HG03139 (cell line): ENCODE measurements at regions not wholly inside any gene's neighbourhood (a gene's known extent, or its start where the extent isn't known, plus 50 kb on each side); places are given as distances from the start of the nearest gene placed in this dataset.
A peak's percentile ranks its signal among the peaks of the same experiment; 100 is the strongest.
"Not testable (repeated sequence)": the region's sequence is repeated elsewhere in the genome, so short reads cannot be mapped to it uniquely, and the experiment has no call there.

ENCODE experiments used
- ATAC-seq: cut with Tn5 transposase; IDR thresholded peaks from one replicate; pipeline ENCODE4 v1.9.1; 2021; ENCODE audit not compliant: unreplicated experiment

DNA sequence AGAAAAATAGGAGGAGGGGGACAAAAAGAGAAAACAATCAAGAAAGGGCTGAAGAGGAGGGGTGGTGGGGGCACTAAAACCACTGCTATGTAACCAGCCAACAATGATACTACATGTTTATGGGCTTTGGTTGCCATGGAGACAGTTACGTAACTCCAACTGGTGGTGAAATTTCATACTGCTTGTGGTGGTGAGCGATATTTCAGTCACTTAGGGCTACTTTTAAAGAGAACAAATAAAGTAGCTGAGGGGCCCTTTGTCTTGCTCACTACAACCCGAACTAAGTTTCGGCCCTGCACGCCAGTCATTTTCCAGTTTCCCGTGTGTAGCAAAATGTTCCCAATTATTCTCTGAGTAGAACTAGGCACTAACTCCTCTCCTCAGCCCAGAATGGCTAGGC lies 275.2 kb upstream of the EDA2R start:
- no peak for ATAC-seq

DNA sequence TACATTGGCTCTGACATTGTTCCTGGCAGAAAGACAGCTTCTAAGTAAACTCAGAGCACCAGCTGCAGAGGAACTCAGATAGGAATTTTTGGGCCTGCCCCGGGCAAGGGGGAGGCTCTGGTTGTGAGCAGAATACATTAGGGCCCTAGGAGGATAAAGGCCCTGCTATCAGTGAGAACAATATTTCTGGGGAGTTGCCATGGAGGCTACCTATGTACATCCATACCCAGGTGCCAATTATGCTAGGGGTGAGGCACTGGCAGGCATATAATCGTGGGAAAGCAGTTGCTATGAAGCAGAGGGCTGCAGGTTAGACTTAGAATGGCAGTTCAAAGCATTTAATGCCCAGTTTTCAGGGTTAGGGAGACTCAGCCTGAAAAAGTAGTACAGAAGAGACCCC lies 273.5 kb upstream of the EDA2R start:
- no peak for ATAC-seq

GRCh38 chrX:66902081-66902480 lies 263.2 kb upstream of the EDA2R start:
- no peak for ATAC-seq

DNA sequence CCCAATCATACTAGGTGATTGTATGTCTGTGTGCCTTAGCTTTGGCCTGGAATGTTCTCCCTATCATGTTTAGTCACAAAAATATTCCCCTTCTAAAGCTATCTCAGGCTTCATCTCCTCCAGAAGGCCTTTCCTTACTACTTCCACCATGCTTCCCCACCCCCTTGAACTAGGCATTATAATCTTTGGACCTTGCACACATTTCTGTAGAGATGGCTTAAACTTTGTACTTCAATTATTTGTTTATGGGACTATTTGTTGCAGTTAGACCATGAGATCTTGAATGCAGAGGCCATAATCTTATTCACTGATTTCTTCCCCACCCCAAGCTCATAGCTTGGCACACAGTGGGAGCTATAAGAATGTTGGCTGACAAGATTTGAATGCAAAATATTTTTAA lies 262.0 kb upstream of the EDA2R start:
- no peak for ATAC-seq

GRCh38 chrX:66892004-66892403 lies 253.1 kb upstream of the EDA2R start:
- no peak for ATAC-seq

DNA sequence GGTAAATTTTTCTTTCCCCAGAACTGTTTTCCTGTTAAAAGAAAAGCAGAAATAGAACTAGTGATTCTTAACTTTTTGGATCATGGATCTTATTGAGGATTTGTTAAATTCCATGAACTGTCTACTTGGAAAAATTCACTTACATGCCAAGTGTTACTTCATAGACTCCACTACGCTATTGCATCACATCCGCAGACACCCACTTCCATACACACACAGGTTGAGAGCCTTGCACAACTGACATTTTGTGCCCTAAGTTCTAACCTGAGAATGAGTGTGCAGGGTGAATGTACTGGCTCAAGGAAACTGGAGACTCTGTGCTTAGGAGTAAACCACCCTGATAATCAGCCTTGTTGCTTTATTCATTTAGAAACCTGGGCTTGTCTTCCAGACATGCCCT lies 250.5 kb upstream of the EDA2R start:
- ATAC-seq: no peak

GRCh38 chrX:66882101-66882500 lies 243.2 kb upstream of the EDA2R start:
- ATAC-seq: no peak

DNA sequence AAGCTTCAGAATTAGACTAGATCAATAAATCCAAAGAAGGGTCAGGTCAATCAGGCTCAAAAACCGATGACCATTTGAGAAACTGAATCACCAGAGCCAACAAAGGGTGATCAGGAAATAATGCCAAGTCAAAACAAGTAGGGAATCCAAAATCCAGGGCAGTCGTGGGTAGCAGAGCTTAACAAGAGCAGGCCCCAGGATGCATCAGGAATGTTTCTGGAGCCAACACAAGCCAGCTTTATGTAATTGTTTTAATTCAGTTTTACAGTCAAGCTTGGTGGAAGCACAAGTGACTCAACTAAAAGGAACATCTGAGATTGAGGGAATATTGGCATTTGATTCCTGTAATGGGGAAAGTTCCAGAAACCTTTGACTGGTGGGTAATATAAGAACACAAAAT lies 237.9 kb upstream of the EDA2R start:
- ATAC-seq: no peak

DNA sequence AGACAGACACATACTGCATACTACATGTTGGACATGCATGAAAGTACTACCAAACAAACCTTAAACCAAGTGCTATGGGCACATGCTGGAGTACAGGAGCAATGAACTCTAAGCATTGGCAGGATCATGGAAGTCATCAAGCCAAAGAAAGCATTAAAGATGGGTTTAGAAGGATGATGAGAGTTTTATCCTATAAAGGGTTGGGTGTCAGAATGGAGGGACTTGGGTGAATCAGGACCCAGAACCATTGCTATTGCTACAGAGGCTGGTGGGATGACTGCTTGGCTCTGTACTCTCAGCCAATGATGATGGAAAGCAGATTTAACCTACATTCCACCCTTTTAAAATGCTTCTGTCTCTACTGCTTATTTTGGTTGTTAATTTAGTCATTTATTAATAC lies 233.9 kb upstream of the EDA2R start:
- ATAC-seq: no peak

DNA sequence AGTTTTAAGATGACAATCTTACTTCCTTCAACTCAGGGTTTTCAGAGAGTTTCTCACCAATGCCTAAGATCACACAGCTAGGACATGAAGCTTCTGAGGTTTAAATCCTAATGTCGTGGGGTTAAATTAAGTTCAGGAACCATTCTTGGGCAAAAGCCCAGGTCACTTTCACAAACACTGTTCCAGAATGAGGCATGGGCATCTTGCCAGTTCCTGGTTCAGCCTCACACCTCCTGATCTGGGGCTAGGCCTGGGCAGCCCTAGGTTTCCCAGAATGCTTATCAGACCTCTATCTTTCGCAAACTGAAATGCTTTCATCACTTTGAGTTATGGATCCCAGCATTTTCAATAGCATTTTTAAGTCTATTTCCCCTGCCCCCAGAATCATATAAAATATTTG lies 224.8 kb upstream of the EDA2R start:
- ATAC-seq: no peak

GRCh38 chrX:66833426-66833825 lies 194.5 kb upstream of the EDA2R start:
- ATAC-seq: no peak

DNA sequence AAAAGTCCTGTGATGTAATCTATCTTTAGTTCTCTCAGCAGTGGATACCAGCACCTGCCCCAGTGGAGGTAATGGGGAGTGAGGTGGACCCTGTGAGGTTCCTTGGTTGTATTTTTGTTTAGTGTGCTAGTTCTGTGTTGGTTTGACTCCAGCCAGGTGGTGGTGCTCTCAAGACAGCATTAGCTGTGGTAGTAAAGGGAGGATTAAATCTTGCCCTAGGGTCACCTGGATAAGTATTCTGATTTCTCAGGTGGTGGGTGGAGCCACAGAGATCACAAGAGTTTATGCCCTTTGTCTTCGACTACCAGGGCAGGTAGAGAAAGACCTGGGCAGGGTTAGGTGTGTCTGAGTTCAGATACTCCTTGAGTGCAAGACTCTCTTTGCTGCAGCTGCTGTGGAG lies 176.3 kb upstream of the EDA2R start:
- ATAC-seq: no peak

DNA sequence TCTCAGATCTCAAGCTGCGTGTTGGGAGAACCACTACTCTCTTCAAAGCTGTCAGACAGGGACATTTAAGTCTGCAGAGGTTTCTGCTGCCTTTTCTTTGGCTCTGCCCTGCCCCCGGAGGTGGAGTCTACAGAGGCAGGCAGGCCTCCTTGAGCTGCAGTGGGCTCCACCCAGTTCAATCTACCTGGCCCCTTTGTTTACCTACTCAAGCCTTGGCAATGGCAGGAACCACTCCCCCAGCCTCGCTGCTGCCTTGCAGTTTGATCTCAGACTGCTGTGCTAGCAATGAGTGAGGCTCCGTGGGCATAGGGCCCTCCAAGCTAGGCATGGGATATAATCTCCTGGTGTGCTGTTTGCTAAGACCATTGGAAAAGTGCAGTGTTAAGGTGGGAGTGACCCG lies 155.6 kb upstream of the EDA2R start:
- not testable (repeated sequence) for ATAC-seq

DNA sequence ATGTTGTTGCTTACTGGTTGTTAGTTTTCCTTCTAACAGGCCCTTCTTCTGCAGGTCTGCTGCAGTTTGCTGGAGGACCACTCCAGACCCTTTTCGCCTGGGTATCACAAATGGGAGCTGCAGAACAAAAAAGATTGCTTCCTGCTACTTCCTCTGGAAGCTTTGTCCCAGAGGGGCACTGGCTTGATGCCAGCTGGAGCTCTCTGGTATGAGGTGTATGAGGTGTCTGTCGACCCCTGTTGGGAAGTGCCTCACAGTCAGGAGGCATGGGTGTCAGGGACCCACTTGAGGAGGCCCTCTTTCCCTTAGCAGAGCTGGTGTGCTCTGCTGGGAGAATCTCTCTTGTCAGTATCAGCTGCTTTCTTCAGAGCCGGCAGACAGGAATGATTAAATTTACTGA lies 127.4 kb upstream of the EDA2R start:
- ATAC-seq: no peak

- no peak for ATAC-seq
Measured at GRCh38 chrX:66760651-66761050, 121.8 kb upstream of the EDA2R start.

DNA sequence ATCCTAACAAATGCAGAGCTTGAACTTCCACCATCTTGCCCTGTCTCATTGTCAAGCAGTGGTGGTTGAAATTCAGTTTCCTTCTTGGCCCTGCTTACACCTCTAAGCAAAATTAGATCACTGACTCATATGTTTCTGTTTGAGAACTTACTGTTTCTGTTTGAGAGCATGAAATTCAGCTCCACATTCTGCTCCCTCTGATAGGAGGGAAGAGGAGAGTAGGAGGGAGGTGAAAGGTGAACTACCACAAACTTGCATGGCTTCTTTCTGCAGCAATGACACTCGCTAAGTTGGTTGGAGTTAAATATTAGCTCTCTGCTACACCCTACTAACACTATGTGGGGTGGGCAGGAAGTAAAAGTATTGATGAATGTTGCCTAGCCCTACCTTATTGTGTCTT lies 117.8 kb upstream of the EDA2R start:
- no peak for ATAC-seq

DNA sequence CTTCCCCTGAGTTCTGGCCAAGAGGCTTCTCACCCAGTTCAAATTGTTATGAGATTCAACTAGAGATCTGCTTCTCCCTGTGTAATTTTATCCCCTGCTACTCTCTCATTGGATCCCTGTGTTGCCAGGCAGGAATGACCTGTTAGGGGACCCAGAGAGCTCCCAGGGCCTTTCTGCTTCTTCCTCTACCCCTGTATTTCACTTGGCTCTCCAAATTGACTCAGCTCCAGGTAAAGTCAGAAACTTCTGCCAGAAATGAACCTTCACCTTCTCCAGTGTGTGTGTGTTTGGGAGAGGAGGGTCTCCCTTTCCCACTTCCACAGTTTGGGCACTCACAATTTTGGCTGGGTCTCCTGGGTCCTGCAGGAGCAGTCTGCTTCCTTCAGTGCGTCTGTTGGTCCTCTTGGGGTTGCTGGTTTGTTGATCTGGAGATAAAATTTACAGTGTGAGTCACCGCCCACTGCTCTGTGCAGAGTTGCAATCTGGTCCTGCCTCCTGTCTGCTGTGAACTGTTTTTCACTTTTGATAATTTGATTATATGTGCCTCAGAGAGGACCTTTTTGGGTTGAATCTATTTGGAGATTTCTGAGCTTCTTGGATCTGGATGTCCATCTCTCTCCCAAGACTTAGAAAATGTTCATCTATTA lies 112.4 kb upstream of the EDA2R start:
- ATAC-seq: no peak

DNA sequence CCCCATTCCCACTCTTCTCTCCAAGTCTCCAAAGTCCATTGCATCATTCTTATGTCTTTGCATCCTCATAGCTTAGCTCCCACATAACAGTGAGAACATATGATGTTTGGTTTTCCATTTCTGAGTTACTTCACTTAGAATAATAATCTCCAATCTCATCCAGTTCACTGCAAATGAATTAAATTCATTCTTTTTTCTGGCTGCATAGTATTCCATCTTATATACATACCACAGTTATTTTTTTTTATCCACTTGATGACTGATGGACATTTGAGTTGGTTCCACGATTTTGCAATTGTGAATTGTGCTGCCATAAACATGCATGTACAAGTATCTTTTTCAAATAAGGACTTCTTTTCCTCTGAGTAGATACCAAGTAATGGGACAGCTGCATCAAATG lies 105.6 kb upstream of the EDA2R start:
- not testable (repeated sequence) for ATAC-seq

GRCh38 chrX:66731398-66731797 lies 92.5 kb upstream of the EDA2R start:
- no peak for ATAC-seq

DNA sequence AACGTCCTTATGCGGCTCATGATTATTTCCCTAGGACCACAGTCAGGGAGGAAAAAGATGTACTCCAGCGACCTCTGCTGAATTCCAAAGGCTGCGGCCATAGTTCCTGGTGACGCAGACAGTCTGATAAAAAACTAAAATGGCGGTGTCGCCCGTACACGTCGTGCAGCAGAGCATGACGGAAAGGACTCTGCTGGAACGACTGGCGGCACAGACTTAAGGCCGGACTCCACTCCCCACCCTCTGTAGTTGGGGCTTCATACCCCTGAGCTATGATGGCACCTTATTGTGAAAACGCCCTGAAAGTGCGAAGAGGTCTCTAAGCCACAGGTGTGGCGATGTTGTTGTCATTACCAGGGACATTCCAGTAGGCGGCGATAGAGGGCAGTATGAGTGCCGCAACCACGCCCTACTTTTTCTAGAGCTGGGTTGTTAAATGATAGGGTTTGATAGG lies 90.0 kb upstream of the EDA2R start:
- ATAC-seq: peak; percentile 60

DNA sequence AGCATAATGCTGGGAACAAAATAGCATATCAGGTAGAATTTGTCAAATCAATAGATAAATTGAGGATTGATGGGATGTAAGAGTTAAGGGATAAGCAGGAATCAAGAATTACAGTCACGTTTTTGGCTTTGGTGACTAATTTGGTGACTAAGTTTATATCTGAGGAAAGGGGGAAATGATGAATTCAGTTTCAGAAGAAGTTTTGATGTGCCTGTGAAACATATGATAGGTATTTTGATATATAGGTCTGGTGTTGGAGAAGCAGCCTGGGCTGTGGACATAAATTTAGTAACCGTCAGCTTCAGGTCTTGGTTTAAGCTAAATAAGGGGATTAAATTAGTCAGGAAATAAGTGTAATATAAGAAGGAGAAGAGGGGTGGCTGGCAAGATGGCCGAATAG lies 79.0 kb upstream of the EDA2R start:
- ATAC-seq: no peak

DNA sequence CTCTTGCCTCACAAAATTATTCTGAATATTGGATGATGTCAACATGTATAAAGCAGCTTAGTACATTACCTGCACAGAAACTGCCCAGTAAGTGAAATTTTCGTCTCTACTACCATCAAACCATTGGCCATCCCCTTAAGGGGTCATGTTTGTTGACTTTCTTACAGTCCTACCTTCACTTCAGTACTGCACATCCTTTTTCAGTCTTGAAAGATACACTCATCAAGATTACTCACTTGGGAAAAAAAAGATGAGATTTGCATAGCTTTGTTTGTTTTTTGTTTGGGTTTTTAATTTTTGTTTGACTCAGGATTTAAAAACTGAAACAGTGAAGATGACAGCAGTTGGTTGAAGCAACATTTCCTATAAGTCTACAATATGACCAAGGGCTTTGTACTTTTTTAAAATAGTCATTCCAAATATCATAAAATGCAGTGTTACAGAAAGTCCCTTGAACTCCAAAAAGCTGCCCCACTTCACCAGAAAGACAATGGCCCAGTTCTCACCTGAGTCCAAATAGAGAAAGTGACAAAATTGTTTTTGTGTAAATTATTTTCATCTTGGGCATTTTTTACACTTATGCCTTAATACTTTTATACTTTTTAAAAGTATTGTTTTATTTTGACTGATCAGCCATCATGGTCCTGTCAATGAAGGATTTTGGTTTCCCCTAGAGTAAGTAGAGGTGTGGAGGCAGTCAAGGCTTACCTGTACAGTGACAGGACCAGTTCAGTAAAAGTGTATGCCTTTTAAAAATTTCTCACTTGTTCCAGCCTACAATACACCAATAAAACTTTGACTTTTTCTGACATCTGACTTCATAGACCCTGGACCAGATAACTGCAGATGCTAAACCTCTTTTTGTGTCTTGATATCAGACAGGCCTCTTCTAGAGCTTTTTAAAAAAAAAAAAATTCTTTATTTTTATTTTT lies 59.7 kb upstream of the EDA2R start:
- no peak for ATAC-seq
